ENCODE measurements at regions not wholly inside any gene's neighbourhood (a gene's known extent, or its start where the extent isn't known, plus 50 kb on each side); places are given as distances from the start of the nearest gene placed in this dataset.
"Not testable (repeated sequence)": the region's sequence is repeated elsewhere in the genome, so short reads cannot be mapped to it uniquely, and the experiment has no call there.

DNA sequence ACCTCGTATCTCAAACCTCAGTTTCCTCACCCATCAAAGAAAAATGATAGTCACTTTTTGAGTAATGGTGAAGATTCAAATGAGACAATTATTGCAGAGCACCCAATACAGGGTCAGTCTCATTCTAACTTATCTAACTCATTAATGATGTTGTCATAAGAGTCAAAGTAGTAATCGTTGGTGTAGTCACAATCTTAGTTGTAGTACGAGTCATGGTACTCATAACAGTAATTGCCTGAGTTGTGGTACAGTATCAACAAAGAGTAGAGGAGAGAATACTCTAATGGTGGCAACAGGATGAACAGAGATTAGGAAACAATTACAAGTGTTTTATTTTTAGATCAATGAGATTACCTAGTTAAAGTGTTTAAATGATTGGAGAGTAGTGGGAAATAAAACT lies 93.6 kb upstream of the TMTC2 start:
- DNase-seq: no peak
- Mint-ChIP-seq H3K27me3 (ENCODE audit: insufficient read depth) (no peaks in the 10 kb centered on the region), H3K4me1 (ENCODE audit: low read depth) (no peaks in the 10 kb centered on the region), H3K9me3 (peaks cover 32% of the 10 kb centered on the region), H3K36me3 (ENCODE audit: low read depth) (no peaks in the 10 kb centered on the region), H3K27ac (no peak overlapping the region), H3K4me3 (no peak overlapping the region)
- TF ChIP-seq, protein P1, sequence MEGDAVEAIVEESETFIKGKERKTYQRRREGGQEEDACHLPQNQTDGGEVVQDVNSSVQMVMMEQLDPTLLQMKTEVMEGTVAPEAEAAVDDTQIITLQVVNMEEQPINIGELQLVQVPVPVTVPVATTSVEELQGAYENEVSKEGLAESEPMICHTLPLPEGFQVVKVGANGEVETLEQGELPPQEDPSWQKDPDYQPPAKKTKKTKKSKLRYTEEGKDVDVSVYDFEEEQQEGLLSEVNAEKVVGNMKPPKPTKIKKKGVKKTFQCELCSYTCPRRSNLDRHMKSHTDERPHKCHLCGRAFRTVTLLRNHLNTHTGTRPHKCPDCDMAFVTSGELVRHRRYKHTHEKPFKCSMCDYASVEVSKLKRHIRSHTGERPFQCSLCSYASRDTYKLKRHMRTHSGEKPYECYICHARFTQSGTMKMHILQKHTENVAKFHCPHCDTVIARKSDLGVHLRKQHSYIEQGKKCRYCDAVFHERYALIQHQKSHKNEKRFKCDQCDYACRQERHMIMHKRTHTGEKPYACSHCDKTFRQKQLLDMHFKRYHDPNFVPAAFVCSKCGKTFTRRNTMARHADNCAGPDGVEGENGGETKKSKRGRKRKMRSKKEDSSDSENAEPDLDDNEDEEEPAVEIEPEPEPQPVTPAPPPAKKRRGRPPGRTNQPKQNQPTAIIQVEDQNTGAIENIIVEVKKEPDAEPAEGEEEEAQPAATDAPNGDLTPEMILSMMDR (IDR thresholded peaks at IDR 0.05): no peak

DNA sequence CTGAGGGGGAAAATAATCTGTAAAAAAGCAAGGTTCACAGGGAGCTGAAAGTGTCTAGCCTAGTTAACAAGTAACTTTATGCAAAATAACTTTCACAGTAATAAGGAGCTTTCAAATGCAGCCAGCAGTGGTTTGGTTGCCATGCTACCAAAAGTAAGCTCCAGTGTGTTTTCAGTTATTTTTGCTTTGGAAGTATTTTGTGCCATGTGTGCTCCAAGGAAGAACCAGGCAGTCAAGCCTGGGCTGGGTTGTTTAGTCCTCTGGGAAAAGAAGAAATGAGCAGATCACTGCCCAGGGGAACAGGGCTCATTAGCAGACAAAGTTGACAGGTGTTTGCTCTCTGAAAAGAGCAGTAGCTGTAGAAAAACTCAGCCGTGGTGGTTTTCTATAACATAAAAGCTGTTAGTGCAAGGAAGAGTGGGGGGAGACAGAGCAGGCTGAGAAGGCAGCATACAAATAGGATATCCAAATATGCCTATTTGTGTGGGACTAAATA lies 92.8 kb upstream of the TMTC2 start:
- DNase-seq: no peak

DNA sequence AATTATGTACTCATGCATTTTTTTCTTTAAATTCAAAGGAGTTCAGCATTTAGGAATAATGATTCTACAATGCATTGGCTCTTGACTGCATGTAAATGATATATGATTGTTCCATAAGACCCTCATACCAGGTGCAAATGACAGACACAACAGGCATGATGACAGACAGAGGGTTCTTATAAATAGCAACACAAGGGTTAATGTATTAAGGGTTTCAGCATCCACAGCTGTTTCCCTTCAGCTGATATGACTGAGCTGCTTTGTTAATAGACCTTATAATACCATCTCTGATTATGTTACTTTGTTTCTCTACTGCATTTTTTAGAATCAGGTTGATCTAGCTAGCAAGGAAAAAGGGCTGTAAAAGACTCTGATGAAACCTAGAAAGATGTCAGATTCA lies 90.8 kb upstream of the TMTC2 start:
- Mint-ChIP-seq H3K36me3 (ENCODE audit: low read depth) (no peaks in the 10 kb centered on the region), H3K27me3 (ENCODE audit: insufficient read depth) (no peaks in the 10 kb centered on the region), H3K27ac (no peak overlapping the region), H3K4me1 (ENCODE audit: low read depth) (no peaks in the 10 kb centered on the region), H3K4me3 (no peak overlapping the region), H3K9me3 (peaks cover 12% of the 10 kb centered on the region)
- DNase-seq: no peak
- TF ChIP-seq, protein P1 (IDR thresholded peaks at IDR 0.05): no peak

More for the DNA sequence above, 92.8 kb upstream of the TMTC2 start:
- no peaks in the 10 kb centered on the region for H3K36me3 Mint-ChIP-seq (ENCODE audit: low read depth)
- TF ChIP-seq, protein P1 (IDR thresholded peaks at IDR 0.05): no peak
- no peak overlapping the region for H3K27ac Mint-ChIP-seq
- no peaks in the 10 kb centered on the region for H3K4me1 Mint-ChIP-seq (ENCODE audit: low read depth)
- H3K27me3 Mint-ChIP-seq (ENCODE audit: insufficient read depth): no peaks in the 10 kb centered on the region
- no peak overlapping the region for H3K4me3 Mint-ChIP-seq
- peaks cover 26% of the 10 kb centered on the region for H3K9me3 Mint-ChIP-seq

DNA sequence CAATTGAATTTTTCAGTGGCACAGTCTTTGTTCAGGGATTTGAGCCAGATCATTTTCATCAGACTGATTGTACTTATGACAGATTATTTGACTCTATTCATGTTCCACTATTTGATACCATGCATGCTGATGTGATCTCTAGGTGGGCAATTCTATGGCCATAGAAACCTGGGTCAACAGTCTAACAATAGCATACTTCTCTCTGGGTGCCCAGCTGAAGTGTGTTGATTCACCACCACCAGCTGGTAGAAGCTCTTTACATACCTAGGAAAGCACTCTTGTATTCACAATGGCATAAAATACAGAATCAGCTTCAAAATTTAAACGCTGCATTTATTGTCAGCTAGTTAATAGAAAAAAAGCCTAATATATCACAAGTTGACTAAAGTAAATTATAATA lies 90.2 kb upstream of the TMTC2 start:
- Mint-ChIP-seq H3K36me3 (ENCODE audit: low read depth) (no peaks in the 10 kb centered on the region), H3K4me3 (no peak overlapping the region), H3K27ac (no peak overlapping the region), H3K9me3 (peaks cover 9% of the 10 kb centered on the region), H3K27me3 (ENCODE audit: insufficient read depth) (no peaks in the 10 kb centered on the region), H3K4me1 (ENCODE audit: low read depth) (no peaks in the 10 kb centered on the region)
- DNase-seq: no peak
- TF ChIP-seq, protein P1 (IDR thresholded peaks at IDR 0.05): no peak

DNA sequence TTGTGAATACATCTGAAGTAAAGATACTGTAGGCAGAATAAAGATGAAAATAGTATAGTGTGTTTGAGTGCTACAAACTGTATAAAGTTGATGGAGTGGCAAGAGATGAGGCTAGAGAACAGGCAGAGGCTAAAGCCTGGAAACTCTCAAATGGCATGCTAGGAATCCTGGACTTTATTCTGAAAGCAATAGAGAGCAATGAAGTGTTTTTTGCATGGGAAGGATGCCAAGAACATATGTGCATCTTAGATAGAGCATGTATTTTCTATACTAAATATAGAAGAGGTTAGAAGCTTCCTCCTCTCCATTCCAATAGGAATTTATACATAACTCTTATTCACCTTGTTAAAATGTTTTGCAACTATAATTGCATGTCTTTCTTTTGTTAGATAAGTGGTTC lies 86.3 kb upstream of the TMTC2 start:
- peaks cover 12% of the 10 kb centered on the region for H3K9me3 Mint-ChIP-seq
- no peak for DNase-seq
- no peaks in the 10 kb centered on the region for H3K4me1 Mint-ChIP-seq (ENCODE audit: low read depth)
- H3K4me3 Mint-ChIP-seq: no peak overlapping the region
- no peaks in the 10 kb centered on the region for H3K27me3 Mint-ChIP-seq (ENCODE audit: insufficient read depth)
- H3K27ac Mint-ChIP-seq: no peak overlapping the region
- TF ChIP-seq, protein P1 (IDR thresholded peaks at IDR 0.05): no peak
- H3K36me3 Mint-ChIP-seq (ENCODE audit: low read depth): no peaks in the 10 kb centered on the region

DNA sequence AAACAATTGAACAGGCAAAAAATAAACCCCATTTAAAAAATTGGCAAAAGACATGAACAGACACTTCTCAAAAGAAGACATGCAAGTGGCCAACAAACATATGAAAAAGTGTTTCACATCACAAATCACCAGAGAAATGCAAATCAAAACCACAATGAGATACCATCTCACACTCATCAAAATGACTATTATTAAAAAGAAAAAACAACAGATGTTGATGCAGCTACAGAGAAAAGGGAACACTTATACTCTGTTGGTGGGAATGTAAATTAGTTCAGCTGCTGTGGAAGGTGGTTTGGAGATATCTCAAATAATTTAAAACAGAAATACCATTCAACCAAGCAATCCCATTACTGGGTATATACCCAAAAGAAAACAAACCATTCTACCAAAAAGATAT lies 83.1 kb upstream of the TMTC2 start:
- H3K27ac Mint-ChIP-seq; DNase-seq; H3K4me3 Mint-ChIP-seq; H3K27me3 Mint-ChIP-seq (ENCODE audit: insufficient read depth); H3K4me1 Mint-ChIP-seq (ENCODE audit: low read depth); H3K36me3 Mint-ChIP-seq (ENCODE audit: low read depth): not testable (repeated sequence)
- H3K9me3 Mint-ChIP-seq: peaks cover 17% of the 10 kb centered on the region

Measured in HFFc6 (cell line).